ENCODE measurements at regions not wholly inside any gene's neighbourhood (a gene's known extent, or its start where the extent isn't known, plus 50 kb on each side); places are given as distances from the start of the nearest gene placed in this dataset.

DNA sequence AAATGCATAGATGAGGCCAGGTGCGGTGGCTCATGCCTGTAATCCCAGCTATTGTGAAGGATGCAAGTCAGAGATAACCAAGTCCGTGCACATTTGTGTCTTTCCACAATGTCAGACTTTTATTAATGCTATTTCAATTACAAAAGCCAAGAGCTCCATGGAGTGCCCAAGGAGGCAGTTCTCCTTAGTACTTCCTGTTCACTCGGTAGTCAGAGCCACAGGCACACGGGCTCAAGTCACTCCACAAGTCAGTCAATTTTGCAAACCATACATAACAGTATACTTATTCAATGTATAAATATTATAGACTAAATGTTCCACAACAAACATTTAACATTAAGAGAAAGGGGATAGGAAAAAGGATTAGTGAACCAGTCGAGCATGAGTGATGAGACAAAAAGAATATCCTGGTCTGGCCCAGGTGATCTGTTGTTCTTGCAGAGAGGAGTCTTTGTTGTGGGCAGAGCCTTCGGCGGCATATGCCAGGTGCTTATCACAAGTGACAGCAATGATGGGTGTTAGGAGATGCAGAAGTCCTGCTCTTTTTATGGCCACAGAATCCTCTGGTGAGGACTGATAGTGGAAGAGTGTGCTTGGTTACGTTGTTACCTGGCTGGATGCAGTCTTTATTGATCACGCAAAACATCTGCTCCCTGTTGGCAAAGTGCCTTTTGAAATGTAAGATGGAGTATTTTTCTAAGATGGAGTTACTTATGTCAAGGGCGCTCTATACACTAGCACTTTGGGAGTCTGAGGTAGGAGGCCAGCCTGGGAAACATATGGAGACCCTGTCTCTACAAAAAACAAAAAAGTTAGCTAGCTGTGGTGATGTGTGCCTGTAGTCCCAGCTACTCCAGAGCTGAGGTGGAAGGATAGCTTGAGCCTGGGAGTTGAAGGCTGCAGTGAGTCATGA is 167.0 kb upstream of the FBXL17 start:
- SMC1A ChIA-PET (ENCODE audit: uncharacterized antibody, unreplicated experiment) = no interaction called here
- in situ Hi-C loops (cut with MboI) = no loop called here
- no peaks in the 10 kb centered on the region for H3K36me3 ChIP-seq (ENCODE audit: control insufficient read depth in 2 of 2, insufficient read depth in 2 of 2, low read length in 1 of 2)
- CTCF ChIA-PET = no interaction called here
- no peak overlapping the region for H3K4me2 ChIP-seq (ENCODE audit: control insufficient read depth, insufficient read depth)
- no peak overlapping the region for H3K27ac ChIP-seq (ENCODE audit: control insufficient read depth, insufficient read depth)
- intact Hi-C loops (cut with micrococcal nuclease; ENCODE audit: unreplicated experiment) = no loop called here
- no peak overlapping the region for H3K9ac ChIP-seq (ENCODE audit: control insufficient read depth, insufficient read depth, low read length)
- ATAC-seq (no peak), DNase-seq (ENCODE audit: low read depth, low spot score) (no peak), FAIRE-seq (no peak)
- H2AFZ ChIP-seq (ENCODE audit: control insufficient read depth, low read depth, low read length) = no peak overlapping the region
- H3K4me3 ChIP-seq = no peak overlapping the region
- no TSS peak for BruUV-seq (replicated peaks)
- no peaks in the 10 kb centered on the region for H3K4me1 ChIP-seq (ENCODE audit: control insufficient read depth, insufficient read depth, low read length)
- H3K9me3 ChIP-seq (replicated peaks; ENCODE audit: control insufficient read depth, insufficient read depth, low read length) = no peaks in the 10 kb centered on the region
- POLR2A ChIA-PET = no interaction called here
- no peaks in the 10 kb centered on the region for H4K20me1 ChIP-seq (ENCODE audit: control insufficient read depth, insufficient read depth)
- TF ChIP-seq RELB (IDR thresholded peaks at IDR 0.05; ENCODE audit: low read depth) = no peak
- no peak for TF ChIP-seq POLR2A (IDR thresholded peaks at IDR 0.05; ENCODE audit: low read depth, low read length)
- no peak for TF ChIP-seq JUNB (IDR thresholded peaks at IDR 0.05)
- TF ChIP-seq, protein P1, sequence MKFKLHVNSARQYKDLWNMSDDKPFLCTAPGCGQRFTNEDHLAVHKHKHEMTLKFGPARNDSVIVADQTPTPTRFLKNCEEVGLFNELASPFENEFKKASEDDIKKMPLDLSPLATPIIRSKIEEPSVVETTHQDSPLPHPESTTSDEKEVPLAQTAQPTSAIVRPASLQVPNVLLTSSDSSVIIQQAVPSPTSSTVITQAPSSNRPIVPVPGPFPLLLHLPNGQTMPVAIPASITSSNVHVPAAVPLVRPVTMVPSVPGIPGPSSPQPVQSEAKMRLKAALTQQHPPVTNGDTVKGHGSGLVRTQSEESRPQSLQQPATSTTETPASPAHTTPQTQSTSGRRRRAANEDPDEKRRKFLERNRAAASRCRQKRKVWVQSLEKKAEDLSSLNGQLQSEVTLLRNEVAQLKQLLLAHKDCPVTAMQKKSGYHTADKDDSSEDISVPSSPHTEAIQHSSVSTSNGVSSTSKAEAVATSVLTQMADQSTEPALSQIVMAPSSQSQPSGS (IDR thresholded peaks at IDR 0.05; ENCODE audit: low read length) = no peak
- no peak for TF ChIP-seq POLR2AphosphoS2 (IDR thresholded peaks at IDR 0.05; ENCODE audit: low read depth, low read length)
- no peak for TF ChIP-seq RCOR1 (conservative IDR thresholded peaks at IDR 0.05; ENCODE audit: low read depth, low read length)
- TF ChIP-seq SPI1 (IDR thresholded peaks at IDR 0.05; ENCODE audit: borderline replicate concordance, insufficient read depth, low read depth, low read length) = no peak
- no peak for TF ChIP-seq FOXM1 (IDR thresholded peaks at IDR 0.05; ENCODE audit: low read depth, low read length)
- no peak for TF ChIP-seq TCF12 (IDR thresholded peaks at IDR 0.05; ENCODE audit: low read depth, low read length)
- TF ChIP-seq IKZF2 (IDR thresholded peaks at IDR 0.05) = no peak
- no peak for TF ChIP-seq MYC (IDR thresholded peaks at IDR 0.05; ENCODE audit: insufficient read depth, insufficient read length, insufficient replicate concordance, low read length, severe bottlenecking)
- TF ChIP-seq ZSCAN29 (IDR thresholded peaks at IDR 0.05) = no peak
- TF ChIP-seq, protein P2, sequence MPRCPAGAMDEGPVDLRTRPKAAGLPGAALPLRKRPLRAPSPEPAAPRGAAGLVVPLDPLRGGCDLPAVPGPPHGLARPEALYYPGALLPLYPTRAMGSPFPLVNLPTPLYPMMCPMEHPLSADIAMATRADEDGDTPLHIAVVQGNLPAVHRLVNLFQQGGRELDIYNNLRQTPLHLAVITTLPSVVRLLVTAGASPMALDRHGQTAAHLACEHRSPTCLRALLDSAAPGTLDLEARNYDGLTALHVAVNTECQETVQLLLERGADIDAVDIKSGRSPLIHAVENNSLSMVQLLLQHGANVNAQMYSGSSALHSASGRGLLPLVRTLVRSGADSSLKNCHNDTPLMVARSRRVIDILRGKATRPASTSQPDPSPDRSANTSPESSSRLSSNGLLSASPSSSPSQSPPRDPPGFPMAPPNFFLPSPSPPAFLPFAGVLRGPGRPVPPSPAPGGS (IDR thresholded peaks at IDR 0.05; ENCODE audit: borderline replicate concordance, insufficient read depth, low read depth, low read length, poor library complexity, severe bottlenecking) = no peak
- TF ChIP-seq KDM1A (IDR thresholded peaks at IDR 0.05; ENCODE audit: borderline replicate concordance) = no peak
- TF ChIP-seq NR2F1 (conservative IDR thresholded peaks at IDR 0.05) = no peak
- no peak for TF ChIP-seq BACH1 (IDR thresholded peaks at IDR 0.05; ENCODE audit: borderline replicate concordance)
- no peak for TF ChIP-seq ZZZ3 (IDR thresholded peaks at IDR 0.05; ENCODE audit: control insufficient read depth, insufficient read length, low read depth)
- no peak for TF ChIP-seq HDAC2 (IDR thresholded peaks at IDR 0.05)
- no peak for TF ChIP-seq HDAC6 (IDR thresholded peaks at IDR 0.05; ENCODE audit: unreplicated experiment)
- H3K79me2 ChIP-seq (ENCODE audit: control insufficient read depth, insufficient read depth, low read length) = no peaks in the 10 kb centered on the region
- RAD21 ChIA-PET (ENCODE audit: unreplicated experiment) = no interaction called here
- no peaks in the 10 kb centered on the region for H3K27me3 ChIP-seq (replicated peaks in 1 of 2; ENCODE audit: control insufficient read depth in 2 of 2, insufficient read depth in 2 of 2, low read length in 1 of 2)
- 64% methylated on average over 10 of the region's 10 CpGs for WGBS (ENCODE audit: insufficient coverage, insufficient replicate concordance, low lambda C conversion rate, missing lambda C conversion rate)

Data from GM12878 (cell line).